Duodenal mucosa (tissue), 2 donors: ENCODE measurements at regions not wholly inside any gene's neighbourhood (a gene's known extent, or its start where the extent isn't known, plus 50 kb on each side); places are given as distances from the start of the nearest gene placed in this dataset.

Experiments
- H3K27ac ChIP-seq: one replicate; pipeline ENCODE4 v1.7.0; 2013; ENCODE audit warnings: low read depth, low read length
- H3K27me3 ChIP-seq, 2 donors: one replicate each; pipeline ENCODE4 v1.7.0; 2013; ENCODE audit warnings: low read length in 2 of 2, control low read depth in 1 of 2; ENCODE audit not compliant: insufficient read depth in 2 of 2, control insufficient read depth in 1 of 2
- H3K36me3 ChIP-seq, 2 donors: one replicate each; pipeline ENCODE4 v1.7.0; 2013; ENCODE audit warnings: low read length in 2 of 2, control low read depth in 1 of 2; ENCODE audit not compliant: insufficient read depth in 2 of 2, control insufficient read depth in 1 of 2
- H3K4me1 ChIP-seq, 2 donors: one replicate each; pipeline ENCODE4 v1.7.0; 2013; ENCODE audit warnings: low read length in 2 of 2, control low read depth in 1 of 2; ENCODE audit not compliant: insufficient read depth in 2 of 2, control insufficient read depth in 1 of 2
- H3K4me3 ChIP-seq, 2 donors: one replicate each; pipeline ENCODE4 v1.7.0; 2013; ENCODE audit warnings: low read length in 2 of 2, low read depth in 1 of 2
- H3K9ac ChIP-seq, 2 donors: one replicate each; pipeline ENCODE4 v1.7.0; 2013; ENCODE audit warnings: low read length in 2 of 2, low read depth in 1 of 2
- H3K9me3 ChIP-seq, 2 donors: one replicate each; pipeline ENCODE4 v1.7.0; 2013; ENCODE audit warnings: low read length in 2 of 2, control low read depth in 1 of 2; ENCODE audit not compliant: control insufficient read depth in 1 of 2

- Histone ChIP-seq H3K27me3 (no peaks in the 10 kb centered on the region), H3K4me1 (no peaks in the 10 kb centered on the region), H3K9me3 (no peaks in the 10 kb centered on the region), H3K36me3 (no peaks in the 10 kb centered on the region), H3K4me3 (no peak overlapping the region), H3K27ac (no peak overlapping the region), H3K9ac (no peak overlapping the region)
These were observed 350.0 kb downstream of the FGFR2 start for GRCh38 chr10:121248266-121248665.

- no peaks in the 10 kb centered on the region for H3K4me1 ChIP-seq
- H3K4me3 ChIP-seq: no peak overlapping the region
- no peak overlapping the region for H3K27ac ChIP-seq
- H3K36me3 ChIP-seq: no peaks in the 10 kb centered on the region
- H3K9ac ChIP-seq: no peak overlapping the region
- H3K9me3 ChIP-seq: no peaks in the 10 kb centered on the region
- H3K27me3 ChIP-seq: no peaks in the 10 kb centered on the region
These were observed 347.1 kb downstream of the FGFR2 start for GRCh38 chr10:121250995-121251764.

GRCh38 chr10:121252756-121253155, 345.5 kb downstream of the FGFR2 start:
- no peaks in the 10 kb centered on the region for H3K9me3 ChIP-seq
- no peaks in the 10 kb centered on the region for H3K27me3 ChIP-seq

GRCh38 chr10:121260377-121260776, 337.9 kb downstream of the FGFR2 start:
- Histone ChIP-seq H3K27ac (no peak overlapping the region), H3K9ac (no peak overlapping the region), H3K27me3 (no peaks in the 10 kb centered on the region), H3K4me1 (peaks cover 10 to 12% of the 10 kb centered on the region in 2 donors), H3K9me3 (no peaks in the 10 kb centered on the region), H3K4me3 (no peak overlapping the region), H3K36me3 (no peaks in the 10 kb centered on the region)

More at GRCh38 chr10:121252756-121253155, 345.5 kb downstream of the FGFR2 start:
- H3K4me1 ChIP-seq: no peaks in the 10 kb centered on the region
- no peak overlapping the region for H3K9ac ChIP-seq
- H3K36me3 ChIP-seq: no peaks in the 10 kb centered on the region
- H3K4me3 ChIP-seq: no peak overlapping the region
- H3K27ac ChIP-seq: no peak overlapping the region

GRCh38 chr10:121261665-121262064, 336.6 kb downstream of the FGFR2 start:
- no peak overlapping the region for H3K27ac ChIP-seq
- H3K27me3 ChIP-seq: no peaks in the 10 kb centered on the region
- no peak overlapping the region for H3K9ac ChIP-seq
- H3K4me3 ChIP-seq: no peak overlapping the region
- H3K36me3 ChIP-seq: no peaks in the 10 kb centered on the region
- no peaks in the 10 kb centered on the region for H3K9me3 ChIP-seq
- peaks cover 10 to 12% of the 10 kb centered on the region in 2 donors for H3K4me1 ChIP-seq

- no peaks in the 10 kb centered on the region for H3K9me3 ChIP-seq
- H3K4me1 ChIP-seq: peaks cover 10 to 18% of the 10 kb centered on the region in 2 donors
- no peaks in the 10 kb centered on the region for H3K36me3 ChIP-seq
- H3K4me3 ChIP-seq: no peak overlapping the region
- no peak overlapping the region for H3K9ac ChIP-seq
- H3K27me3 ChIP-seq: no peaks in the 10 kb centered on the region
- no peak overlapping the region for H3K27ac ChIP-seq
These were observed 335.3 kb downstream of the FGFR2 start for GRCh38 chr10:121262774-121263430.

- no peak overlapping the region for H3K4me3 ChIP-seq
- H3K27ac ChIP-seq: no peak overlapping the region
- no peak overlapping the region for H3K9ac ChIP-seq
- H3K36me3 ChIP-seq: no peaks in the 10 kb centered on the region
- no peaks in the 10 kb centered on the region for H3K9me3 ChIP-seq
- peaks cover 10 to 18% of the 10 kb centered on the region in 2 donors for H3K4me1 ChIP-seq
- no peaks in the 10 kb centered on the region for H3K27me3 ChIP-seq
These were observed 334.8 kb downstream of the FGFR2 start for GRCh38 chr10:121263431-121263783.

GRCh38 chr10:121265360-121266123, 332.7 kb downstream of the FGFR2 start:
- H3K36me3 ChIP-seq: no peaks in the 10 kb centered on the region
- no peaks in the 10 kb centered on the region for H3K27me3 ChIP-seq
- H3K4me3 ChIP-seq: no peak overlapping the region
- H3K4me1 ChIP-seq: peaks cover 10 to 18% of the 10 kb centered on the region in 2 donors
- H3K9me3 ChIP-seq: no peaks in the 10 kb centered on the region
- no peak overlapping the region for H3K27ac ChIP-seq
- H3K9ac ChIP-seq: no peak overlapping the region

GRCh38 chr10:121266370-121266769, 331.9 kb downstream of the FGFR2 start:
- no peaks in the 10 kb centered on the region for H3K27me3 ChIP-seq
- no peaks in the 10 kb centered on the region for H3K36me3 ChIP-seq
- peaks cover 10 to 18% of the 10 kb centered on the region in 2 donors for H3K4me1 ChIP-seq
- no peaks in the 10 kb centered on the region for H3K9me3 ChIP-seq
- H3K27ac ChIP-seq: no peak overlapping the region
- H3K4me3 ChIP-seq: no peak overlapping the region
- no peak overlapping the region for H3K9ac ChIP-seq
